HG03108 (cell line): ENCODE measurements at regions not wholly inside any gene's neighbourhood (a gene's known extent, or its start where the extent isn't known, plus 50 kb on each side); places are given as distances from the start of the nearest gene placed in this dataset.
"Not testable (repeated sequence)": the region's sequence is repeated elsewhere in the genome, so short reads cannot be mapped to it uniquely, and the experiment has no call there.

Experiments used
- ATAC-seq: cut with Tn5 transposase; IDR thresholded peaks from one replicate; pipeline ENCODE4 v1.9.1; 2021; ENCODE audit warnings: moderate library complexity; ENCODE audit not compliant: unreplicated experiment

DNA sequence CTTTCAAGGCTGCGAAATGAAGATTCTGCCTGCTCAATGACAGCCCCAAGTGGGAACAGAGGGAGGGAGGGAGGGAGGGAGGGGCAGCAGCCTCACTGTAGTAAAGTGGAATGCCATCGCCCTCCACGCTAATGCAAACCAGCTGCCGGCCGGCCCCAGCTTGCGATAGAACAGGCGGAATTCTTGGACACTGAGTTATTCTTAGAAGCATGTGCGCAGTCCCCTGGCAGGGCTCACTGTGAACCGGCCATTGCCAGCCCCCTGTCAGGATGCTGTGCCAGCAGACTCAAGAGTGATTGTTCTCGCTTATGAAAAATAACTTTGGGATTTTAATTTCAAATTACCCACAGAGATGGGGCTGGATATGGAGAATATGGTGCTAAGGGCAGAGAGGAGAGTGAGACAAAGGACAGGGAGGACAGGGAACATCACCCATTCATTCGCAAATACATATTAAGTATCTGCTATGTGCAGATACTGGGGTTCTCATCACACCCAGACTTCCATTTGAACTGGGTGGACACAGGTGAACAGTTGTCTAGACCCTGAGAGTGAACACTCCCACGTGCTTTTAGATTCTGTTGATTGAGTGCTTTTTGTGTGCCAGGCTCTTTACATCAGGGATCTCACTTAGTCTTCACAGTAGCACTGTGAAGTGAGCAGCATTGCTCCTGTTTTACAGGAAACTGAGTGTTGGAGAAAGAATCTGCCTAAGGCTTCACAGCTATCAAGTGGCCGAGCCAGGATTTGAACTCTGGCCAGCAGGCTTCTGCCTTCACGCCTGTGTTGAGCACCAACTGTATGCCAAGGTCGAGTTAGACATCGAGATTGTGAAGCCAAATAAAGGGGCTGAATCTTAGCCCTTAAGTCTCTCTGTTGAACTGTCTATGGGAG lies 192.9 kb downstream of the C12orf75 start:
- no peak for ATAC-seq

DNA sequence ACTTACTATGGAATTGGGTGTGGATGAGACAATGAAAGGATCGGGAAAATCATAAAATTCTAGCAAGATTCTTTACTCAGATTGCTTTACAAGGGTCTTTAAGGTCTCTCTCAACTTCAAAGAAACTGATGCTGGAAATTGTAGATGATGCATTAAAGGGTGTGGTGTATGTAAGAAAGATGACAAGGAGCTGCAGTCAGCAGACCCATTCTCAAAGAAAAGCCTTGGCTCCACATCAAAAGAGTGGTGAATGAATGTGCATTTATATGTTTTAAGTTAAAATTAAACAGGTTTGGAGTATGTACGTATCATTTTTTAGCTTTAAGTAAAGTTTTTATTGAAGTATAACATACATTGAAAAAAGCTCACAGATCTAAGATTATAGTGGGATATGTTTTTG lies 194.5 kb downstream of the C12orf75 start:
- no peak for ATAC-seq

- ATAC-seq, result no peak
These were observed 203.6 kb downstream of the C12orf75 start for GRCh38 chr12:105534068-105534467.

- ATAC-seq, result not testable (repeated sequence)
These were observed 204.5 kb downstream of the C12orf75 start for GRCh38 chr12:105535033-105535432.

GRCh38 chr12:105538880-105539279 lies 208.4 kb downstream of the C12orf75 start:
- no peak for ATAC-seq

DNA sequence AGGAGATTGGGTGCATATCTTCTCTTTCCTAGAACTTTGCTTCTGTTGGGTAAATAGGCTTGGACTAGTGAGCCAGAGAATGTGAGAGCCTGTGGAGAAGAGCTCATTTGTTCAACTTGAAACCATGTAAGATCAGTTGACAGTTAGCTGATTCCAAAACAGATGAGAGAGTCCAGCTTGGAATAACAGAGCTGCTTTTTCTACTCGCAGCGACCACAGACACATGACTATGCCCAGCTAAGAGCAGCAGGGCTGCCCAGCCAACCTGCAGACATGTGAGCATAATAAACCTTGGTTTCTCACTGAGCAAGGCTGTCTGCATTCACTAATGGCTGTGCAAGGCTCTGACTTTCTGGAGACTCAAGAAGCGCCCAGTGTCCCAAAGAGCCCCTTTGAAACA lies 209.2 kb downstream of the C12orf75 start:
- no peak for ATAC-seq

GRCh38 chr12:105547786-105548185 lies 217.3 kb downstream of the C12orf75 start:
- ATAC-seq, result no peak

DNA sequence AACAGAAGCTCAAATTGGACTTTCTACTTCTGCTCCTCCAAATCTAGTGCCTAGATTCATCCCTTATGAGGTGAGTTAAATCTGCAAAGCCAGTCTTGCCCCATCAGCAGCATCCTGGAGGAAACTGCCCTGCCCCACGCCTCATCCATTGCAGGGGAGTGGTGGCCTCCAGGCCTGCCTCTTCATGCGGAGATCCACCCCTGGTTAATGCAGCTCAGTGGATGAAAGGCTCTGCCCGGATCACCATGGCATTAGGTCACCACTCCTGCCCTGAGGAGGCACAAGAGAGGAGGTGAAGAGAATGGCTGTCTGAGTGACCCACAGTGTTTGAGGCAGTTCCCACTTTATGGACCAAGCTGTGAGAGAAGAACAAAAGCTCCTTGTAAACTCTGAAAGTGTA lies 218.1 kb downstream of the C12orf75 start:
- ATAC-seq, result no peak

GRCh38 chr12:105552056-105552455 lies 221.6 kb downstream of the C12orf75 start:
- no peak for ATAC-seq

- ATAC-seq, result no peak
These were observed 223.8 kb downstream of the C12orf75 start for GRCh38 chr12:105554223-105554678.

GRCh38 chr12:105554856-105555255 lies 224.4 kb downstream of the C12orf75 start:
- ATAC-seq, result no peak

DNA sequence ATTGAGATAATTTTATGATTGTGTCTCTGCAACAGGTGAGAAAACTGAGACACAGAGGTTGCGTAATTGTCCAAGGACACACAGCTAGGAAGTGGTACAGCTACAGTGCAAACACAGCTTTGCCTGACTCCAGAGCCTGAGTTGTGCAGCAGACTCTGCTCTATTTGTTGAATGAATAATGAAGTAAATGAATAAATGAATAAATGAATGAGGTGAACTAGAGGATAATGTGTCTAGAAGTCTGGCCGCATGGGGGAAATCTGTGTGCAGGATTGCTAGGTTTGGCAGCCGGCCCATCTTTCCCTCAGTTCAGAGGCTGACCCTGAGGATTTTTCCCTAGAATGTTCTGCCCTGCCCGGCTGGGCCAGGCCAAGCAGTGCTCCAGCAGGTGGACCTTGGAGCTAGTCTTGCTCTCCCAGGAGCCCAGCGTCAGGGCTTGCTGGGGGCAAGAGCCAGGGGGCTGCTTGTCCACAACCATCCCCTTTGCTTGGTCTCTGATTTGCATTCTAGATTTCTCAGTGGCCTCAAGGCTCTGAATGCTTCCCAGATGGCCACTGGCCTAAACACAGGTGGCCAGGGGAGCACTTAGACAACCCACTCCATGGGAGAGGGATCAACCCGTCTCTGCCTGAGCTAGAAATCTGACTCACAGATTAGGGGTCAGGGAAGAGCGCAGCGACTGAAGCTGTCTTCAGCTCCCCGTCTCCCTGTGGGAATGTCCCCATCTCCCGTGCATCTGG lies 225.2 kb downstream of the C12orf75 start:
- no peak for ATAC-seq

GRCh38 chr12:105559310-105559709 lies 228.8 kb downstream of the C12orf75 start:
- ATAC-seq, result no peak

GRCh38 chr12:105561546-105562198 lies 231.2 kb downstream of the C12orf75 start:
- no peak for ATAC-seq

- no peak for ATAC-seq
These were observed 231.9 kb downstream of the C12orf75 start for GRCh38 chr12:105562199-105562971.

DNA sequence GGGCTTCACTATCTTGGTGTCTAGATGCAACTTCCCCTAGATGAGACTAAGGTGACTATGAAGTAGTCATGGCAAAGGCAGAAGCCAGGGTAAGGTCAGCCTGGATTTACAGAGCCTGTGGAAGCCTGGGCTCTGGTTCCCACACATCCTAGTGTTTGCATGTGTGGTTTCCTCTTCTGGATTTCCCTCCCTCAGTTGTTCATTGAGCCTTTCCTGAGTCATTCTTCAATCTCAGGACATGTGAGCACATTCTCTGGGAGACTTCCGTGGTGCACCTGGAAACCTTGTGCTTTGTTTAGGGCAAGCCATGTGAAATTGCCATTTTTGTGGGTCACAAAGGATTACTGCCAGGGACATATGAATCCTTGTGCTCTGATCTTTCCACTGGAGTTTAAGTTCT lies 236.6 kb downstream of the C12orf75 start:
- no peak for ATAC-seq

- no peak for ATAC-seq
These were observed 239.4 kb downstream of the C12orf75 start for GRCh38 chr12:105569886-105570285.

DNA sequence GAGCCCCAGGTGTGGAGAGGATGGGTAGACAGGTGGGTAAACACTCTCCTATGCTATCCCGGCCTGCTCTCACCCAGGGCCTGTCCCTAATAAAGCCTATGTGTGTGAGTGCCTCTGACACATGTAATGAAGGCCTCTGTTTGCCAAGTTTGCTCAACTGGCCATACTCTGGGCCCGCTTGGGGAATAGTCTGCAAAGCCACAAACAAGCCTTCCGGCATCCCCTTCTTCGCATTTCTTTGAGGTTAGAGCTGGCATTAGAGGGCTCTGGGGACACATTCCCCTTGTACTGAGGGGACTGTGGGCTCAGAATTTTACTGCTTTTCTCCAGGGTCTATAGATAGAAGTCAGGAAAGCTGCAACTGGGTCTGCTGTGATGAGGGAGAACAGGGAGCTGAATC lies 240.5 kb downstream of the C12orf75 start:
- ATAC-seq, result no peak

DNA sequence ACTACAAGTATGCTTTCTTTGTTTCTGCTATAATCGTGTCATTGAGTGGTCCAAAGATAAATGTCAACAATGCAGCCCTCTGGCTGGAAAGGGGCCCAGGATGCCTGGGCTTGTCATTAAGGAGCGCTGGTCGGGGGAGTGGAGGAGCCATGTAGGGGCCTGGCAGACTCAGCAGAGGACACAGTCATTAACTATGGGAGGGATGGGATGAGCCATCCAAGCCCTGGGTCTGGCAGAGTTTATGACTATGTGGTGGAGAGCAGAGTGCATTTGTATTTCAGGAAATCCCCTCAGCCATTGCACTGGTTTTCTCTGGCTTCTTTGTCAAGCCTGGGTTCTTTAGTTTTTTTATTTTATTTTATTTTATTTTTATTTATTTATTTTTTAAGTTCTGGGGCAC lies 243.1 kb downstream of the C12orf75 start:
- ATAC-seq, result no peak

GRCh38 chr12:105574056-105574715 lies 243.7 kb downstream of the C12orf75 start:
- ATAC-seq, result no peak
